Endothelial cell of umbilical vein (primary cell): ENCODE measurements at regions not wholly inside any gene's neighbourhood (a gene's known extent, or its start where the extent isn't known, plus 50 kb on each side); places are given as distances from the start of the nearest gene placed in this dataset.

Experiments
- BruUV-seq: library from RNA; stranded (reverse); fragments of 400-500 nt; replicated peaks from 2 replicates; lab custom pipeline; 2021; lab: Mats Ljungman, UMichigan
- CTCF ChIA-PET: fragments of 300-600, 350-600 bp; sonication (Branson Sonifier 250); formaldehyde crosslinking; loops from one replicate; lab custom pipeline; 2021; ENCODE audit warnings: antibody characterized with exemption, inconsistent platforms; lab: Charles Lee
- POLR2A ChIA-PET: fragments of 300-600, 350-600 bp; sonication (Branson Sonifier 250); formaldehyde crosslinking; loops from one replicate; lab custom pipeline; 2021; ENCODE audit warnings: antibody characterized with exemption, inconsistent platforms; lab: Charles Lee
- DNase-seq: peaks from one replicate; pipeline ENCODE4 v3.0.0-alpha.2; 2011; ENCODE audit warnings: low read depth, low spot score
- FAIRE-seq: peaks from 2 replicates; lab custom pipeline; 2011; peaks lifted over from hg19 to GRCh38; lab: Jason Lieb, UNC
- H2AFZ ChIP-seq: 2 replicates; pipeline ENCODE4 v1.6.0; 2012; ENCODE audit warnings: low read depth, low read length, control low read depth, inconsistent platforms
- H3K27ac ChIP-seq: 2 replicates; pipeline ENCODE4 v1.5.1; 2011; ENCODE audit warnings: low read depth, mild to moderate bottlenecking, control low read depth, low read length, moderate library complexity; ENCODE audit not compliant: insufficient read depth
- H3K27me3 ChIP-seq, 2 experiments: 2 replicates each; pipeline versions ENCODE4 v1.6.0 to v1.6.1; 2011; ENCODE audit warnings: low read length in 2 of 2, mixed read lengths in 1 of 2; ENCODE audit not compliant: control insufficient read depth in 2 of 2, insufficient read depth in 2 of 2
- H3K36me3 ChIP-seq, 2 experiments: 2 replicates in 1 of 2; 3 replicates in 1 of 2; pipeline ENCODE4 v1.5.1; 2011; ENCODE audit warnings: low read length in 2 of 2, mild to moderate bottlenecking in 1 of 2, moderate library complexity in 1 of 2; ENCODE audit not compliant: control insufficient read depth in 2 of 2, insufficient read depth in 2 of 2; ENCODE audit errors: extremely low read depth in 1 of 2
- H3K4me1 ChIP-seq: 3 replicates; pipeline ENCODE4 v1.5.1; 2011; ENCODE audit warnings: mild to moderate bottlenecking, low read length; ENCODE audit not compliant: control insufficient read depth, insufficient read depth; ENCODE audit errors: extremely low read depth
- H3K4me2 ChIP-seq: 2 replicates; pipeline ENCODE4 v1.6.1; 2011; ENCODE audit warnings: low read length, control low read depth, mixed read lengths; ENCODE audit not compliant: insufficient read depth
- H3K4me3 ChIP-seq, 3 experiments: fragments of 200-600 bp in 1 of 3; sonication (generic), shearing (Covaris generic) in 1 of 3; replicated peaks in 1 of 3; 2 replicates each; pipeline ENCODE4 v1.5.1; 2011 to 2016; ENCODE audit warnings: control low read depth in 3 of 3, low read length in 3 of 3, mild to moderate bottlenecking in 2 of 3, inconsistent platforms in 1 of 3, low read depth in 1 of 3, moderate library complexity in 1 of 3; ENCODE audit not compliant: insufficient read depth in 1 of 3
- H3K79me2 ChIP-seq: 2 replicates; pipeline ENCODE4 v1.6.0; 2012; ENCODE audit warnings: low read length, inconsistent platforms; ENCODE audit not compliant: control insufficient read depth, insufficient read depth
- H3K9ac ChIP-seq: replicated peaks from 2 replicates; pipeline ENCODE3; 2011; ENCODE audit warnings: low read length, control low read depth; ENCODE audit not compliant: insufficient read depth; ENCODE audit errors: extremely low read depth
- H3K9me1 ChIP-seq: replicated peaks from 3 replicates; pipeline ENCODE4 v1.6.0; 2011; ENCODE audit warnings: mild to moderate bottlenecking, low read length; ENCODE audit not compliant: control insufficient read depth, insufficient read depth; ENCODE audit errors: extremely low read depth
- H3K9me3 ChIP-seq: replicated peaks from 2 replicates; pipeline ENCODE4 v1.5.1; 2012; ENCODE audit warnings: low read length, inconsistent platforms; ENCODE audit not compliant: control insufficient read depth, insufficient read depth
- H4K20me1 ChIP-seq: replicated peaks from 2 replicates; pipeline ENCODE3; 2011; ENCODE audit warnings: mild to moderate bottlenecking, low read length; ENCODE audit not compliant: control insufficient read depth, insufficient read depth; ENCODE audit errors: extremely low read depth
- EZH2 ChIP-seq: IDR thresholded peaks from 2 replicates; pipeline ENCODE4 v1.6.1; 2012; ENCODE audit warnings: borderline replicate concordance, low read depth, mild to moderate bottlenecking, moderate library complexity, low read length, inconsistent platforms; ENCODE audit not compliant: severe bottlenecking
- FOS ChIP-seq: IDR thresholded peaks from 2 replicates; pipeline ENCODE4 v1.6.1; 2011; ENCODE audit warnings: mild to moderate bottlenecking, low read length, moderate library complexity, borderline replicate concordance; ENCODE audit not compliant: insufficient read depth
- GATA2 ChIP-seq: IDR thresholded peaks from 2 replicates; pipeline ENCODE4 v1.7.0; 2011; ENCODE audit warnings: low read depth, mild to moderate bottlenecking, moderate library complexity, mixed read lengths, low read length; ENCODE audit not compliant: insufficient read length, insufficient read depth
- JUN ChIP-seq: IDR thresholded peaks from 2 replicates; pipeline ENCODE4 v1.6.1; 2011; ENCODE audit warnings: borderline replicate concordance, low read depth; ENCODE audit not compliant: insufficient read length, insufficient read depth
- MYC ChIP-seq: IDR thresholded peaks from one replicate; pipeline ENCODE4 v1.6.1; 2011; ENCODE audit warnings: mild to moderate bottlenecking, low read depth, low read length
- POLR2A ChIP-seq: IDR thresholded peaks from 2 replicates; pipeline ENCODE4 v1.6.1; 2012; ENCODE audit warnings: low read depth, mild to moderate bottlenecking, control low read depth, low read length
- POLR2AphosphoS5 ChIP-seq: IDR thresholded peaks from 2 replicates; pipeline ENCODE4 v1.6.1; 2012; ENCODE audit warnings: low read depth, mild to moderate bottlenecking, control low read depth, low read length, moderate library complexity; ENCODE audit not compliant: insufficient read depth
- dilution Hi-C: fragments of 300-500 bp; cut with MboI; formaldehyde crosslinking; loops from one replicate; pipeline ENCODE4 v1.15.0; 2019; ENCODE audit warnings: low sequenced_read_pairs; ENCODE audit not compliant: extremely low pct_ligation_motif_present
- intact Hi-C: fragments of 100-400 bp; cut with micrococcal nuclease; formaldehyde crosslinking; loops from one replicate; pipeline ENCODE4 v1.10.0; 2022
- TF ChIP-seq, protein P1 (sequence below), 2 donors: IDR thresholded peaks; 1 replicate in 1 of 2; 2 replicates in 1 of 2; pipeline ENCODE4 v1.5.1; 2011; ENCODE audit warnings: low read length in 2 of 2, mild to moderate bottlenecking in 2 of 2, moderate library complexity in 2 of 2, control low read depth in 1 of 2, inconsistent platforms in 1 of 2, low read depth in 1 of 2; ENCODE audit not compliant: insufficient read depth in 1 of 2; ENCODE audit errors: extremely low read depth in 1 of 2
- TF ChIP-seq, protein P2 (sequence below): IDR thresholded peaks from 2 replicates; pipeline ENCODE4 v1.6.1; 2011; ENCODE audit not compliant: insufficient read depth, insufficient read length

GRCh38 chr16:87156195-87156594, 161.0 kb downstream of the C16orf95 start:
- no TSS peak for BruUV-seq
- H3K4me1 ChIP-seq = no peaks in the 10 kb centered on the region
- no peak overlapping the region for H2AFZ ChIP-seq
- no peaks in the 10 kb centered on the region for H3K79me2 ChIP-seq
- FAIRE-seq (no peak), DNase-seq (no peak)
- dilution Hi-C loops (no loop called here), intact Hi-C loops (no loop called here)
- H4K20me1 ChIP-seq = no peaks in the 10 kb centered on the region
- ChIA-PET POLR2A (no interaction called here), CTCF (no interaction called here)
- no peaks in the 10 kb centered on the region for H3K9me1 ChIP-seq
- peaks cover 0 to 5% of the 10 kb centered on the region in 2 experiments for H3K27me3 ChIP-seq
- no peaks in the 10 kb centered on the region for H3K36me3 ChIP-seq
- H3K4me2 ChIP-seq = no peak overlapping the region
- H3K4me3 ChIP-seq = no peak overlapping the region
- no peak overlapping the region for H3K27ac ChIP-seq
- TF ChIP-seq GATA2 (no peak), FOS (no peak), EZH2 (no peak), POLR2AphosphoS5 (no peak), MYC (no peak), POLR2A (no peak), JUN (no peak)
- TF ChIP-seq, protein P1, sequence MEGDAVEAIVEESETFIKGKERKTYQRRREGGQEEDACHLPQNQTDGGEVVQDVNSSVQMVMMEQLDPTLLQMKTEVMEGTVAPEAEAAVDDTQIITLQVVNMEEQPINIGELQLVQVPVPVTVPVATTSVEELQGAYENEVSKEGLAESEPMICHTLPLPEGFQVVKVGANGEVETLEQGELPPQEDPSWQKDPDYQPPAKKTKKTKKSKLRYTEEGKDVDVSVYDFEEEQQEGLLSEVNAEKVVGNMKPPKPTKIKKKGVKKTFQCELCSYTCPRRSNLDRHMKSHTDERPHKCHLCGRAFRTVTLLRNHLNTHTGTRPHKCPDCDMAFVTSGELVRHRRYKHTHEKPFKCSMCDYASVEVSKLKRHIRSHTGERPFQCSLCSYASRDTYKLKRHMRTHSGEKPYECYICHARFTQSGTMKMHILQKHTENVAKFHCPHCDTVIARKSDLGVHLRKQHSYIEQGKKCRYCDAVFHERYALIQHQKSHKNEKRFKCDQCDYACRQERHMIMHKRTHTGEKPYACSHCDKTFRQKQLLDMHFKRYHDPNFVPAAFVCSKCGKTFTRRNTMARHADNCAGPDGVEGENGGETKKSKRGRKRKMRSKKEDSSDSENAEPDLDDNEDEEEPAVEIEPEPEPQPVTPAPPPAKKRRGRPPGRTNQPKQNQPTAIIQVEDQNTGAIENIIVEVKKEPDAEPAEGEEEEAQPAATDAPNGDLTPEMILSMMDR (IDR thresholded peaks at IDR 0.05; ENCODE audit: extremely low read depth in 1 of 2, insufficient read depth in 1 of 2, low read depth in 1 of 2, low read length in 2 of 2) = no peak
- TF ChIP-seq, protein P2, sequence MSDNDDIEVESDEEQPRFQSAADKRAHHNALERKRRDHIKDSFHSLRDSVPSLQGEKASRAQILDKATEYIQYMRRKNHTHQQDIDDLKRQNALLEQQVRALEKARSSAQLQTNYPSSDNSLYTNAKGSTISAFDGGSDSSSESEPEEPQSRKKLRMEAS = no peak
- no peak overlapping the region for H3K9ac ChIP-seq
- H3K9me3 ChIP-seq = no peaks in the 10 kb centered on the region
